CD14-positive monocyte (primary cell): ENCODE measurements at regions not wholly inside any gene's neighbourhood (a gene's known extent, or its start where the extent isn't known, plus 50 kb on each side); places are given as distances from the start of the nearest gene placed in this dataset.
"Not testable (repeated sequence)": the region's sequence is repeated elsewhere in the genome, so short reads cannot be mapped to it uniquely, and the experiment has no call there.

ENCODE experiments used
- DNase-seq, 3 donors: peaks; one replicate each; pipeline ENCODE4 v3.0.0-alpha.2; 2011 to 2022
- H2AFZ ChIP-seq: 2 replicates; pipeline ENCODE4 v1.6.0; 2012; ENCODE audit warnings: mild to moderate bottlenecking, low read depth, low read length, inconsistent platforms; ENCODE audit not compliant: insufficient read depth, poor library complexity, severe bottlenecking
- H3K27ac ChIP-seq, 2 donors: 1 replicate in 1 of 2; 2 replicates in 1 of 2; pipeline ENCODE4 v1.5.1; 2012 to 2013; ENCODE audit warnings: low read length in 2 of 2, control low read depth in 1 of 2, inconsistent platforms in 1 of 2, low read depth in 1 of 2, mild to moderate bottlenecking in 1 of 2
- H3K27me3 ChIP-seq, 2 donors: one replicate each; pipeline versions ENCODE4 v1.6.0 to v1.6.1; 2011 to 2013; ENCODE audit warnings: low read length in 2 of 2; ENCODE audit not compliant: control insufficient read depth in 2 of 2, insufficient read depth in 2 of 2
- H3K36me3 ChIP-seq, 2 donors: replicated peaks in 1 of 2; 1 replicate in 1 of 2; 2 replicates in 1 of 2; pipeline versions ENCODE4 v1.5.1 to v1.6.1; 2012 to 2013; ENCODE audit warnings: low read length in 2 of 2, control low read depth in 1 of 2, inconsistent platforms in 1 of 2, mild to moderate bottlenecking in 1 of 2; ENCODE audit not compliant: insufficient read depth in 2 of 2, control insufficient read depth in 1 of 2
- H3K4me1 ChIP-seq, 2 donors: 1 replicate in 1 of 2; 2 replicates in 1 of 2; pipeline versions ENCODE4 v1.5.1 to v1.6.1; 2012 to 2013; ENCODE audit warnings: low read length in 2 of 2, control low read depth in 1 of 2, inconsistent platforms in 1 of 2, mild to moderate bottlenecking in 1 of 2, moderate library complexity in 1 of 2; ENCODE audit not compliant: insufficient read depth in 2 of 2, control insufficient read depth in 1 of 2
- H3K4me2 ChIP-seq: replicated peaks from 2 replicates; pipeline ENCODE3; 2012; ENCODE audit warnings: low read length, moderate library complexity, mild to moderate bottlenecking; ENCODE audit not compliant: poor library complexity, severe bottlenecking; ENCODE audit errors: extremely low read depth
- H3K4me3 ChIP-seq, 3 experiments: fragments of 200-600 bp in 1 of 3; sonication (generic) in 1 of 3; replicated peaks in 1 of 3; 1 replicate in 2 of 3; 2 replicates in 1 of 3; pipeline ENCODE4 v1.5.1; 2011 to 2013; ENCODE audit warnings: low read length in 3 of 3, mild to moderate bottlenecking in 3 of 3, control low read depth in 2 of 3, low read depth in 2 of 3, inconsistent platforms in 1 of 3, moderate library complexity in 1 of 3
- H3K79me2 ChIP-seq: 2 replicates; pipeline ENCODE4 v1.6.0; 2012; ENCODE audit warnings: mild to moderate bottlenecking, control low read depth, inconsistent platforms, low read length, moderate library complexity; ENCODE audit not compliant: insufficient read depth
- H3K9ac ChIP-seq: 2 replicates; pipeline ENCODE4 v1.6.0; 2017; ENCODE audit warnings: low read length, mild to moderate bottlenecking; ENCODE audit not compliant: insufficient read depth, poor library complexity, severe bottlenecking
- H3K9me3 ChIP-seq, 2 donors: replicated peaks in 1 of 2; 1 replicate in 1 of 2; 2 replicates in 1 of 2; pipeline versions ENCODE4 v1.5.1 to v1.6.1; 2012 to 2013; ENCODE audit warnings: low read length in 2 of 2, control low read depth in 1 of 2; ENCODE audit not compliant: control insufficient read depth in 1 of 2, insufficient read depth in 1 of 2
- H4K20me1 ChIP-seq: 2 replicates; pipeline ENCODE4 v1.6.0; 2012; ENCODE audit warnings: mild to moderate bottlenecking, low read length, control low read depth, moderate library complexity; ENCODE audit not compliant: insufficient read depth
- H3K27ac Mint-ChIP-seq, 7 donors: one replicate each; pipeline ENCODE4 v1.8.0; 2020; ENCODE audit warnings: mild to moderate bottlenecking in 7 of 7, mixed read lengths in 7 of 7, moderate library complexity in 6 of 7, inconsistent platforms in 2 of 7
- H3K27me3 Mint-ChIP-seq, 3 donors: one replicate each; pipeline ENCODE4 v1.8.0; 2021 to 2022; ENCODE audit warnings: low read depth in 3 of 3, mild to moderate bottlenecking in 3 of 3, mixed read lengths in 3 of 3, moderate library complexity in 3 of 3, inconsistent platforms in 1 of 3
- H3K36me3 Mint-ChIP-seq, 2 donors: one replicate each; pipeline ENCODE4 v1.8.0; 2020; ENCODE audit warnings: mixed read lengths in 2 of 2, inconsistent platforms in 1 of 2, mild to moderate bottlenecking in 1 of 2
- H3K4me1 Mint-ChIP-seq: one replicate; pipeline ENCODE4 v1.8.0; 2020; ENCODE audit warnings: mild to moderate bottlenecking, mixed read lengths
- H3K4me3 Mint-ChIP-seq, 2 donors: one replicate each; pipeline ENCODE4 v1.8.0; 2020; ENCODE audit warnings: mild to moderate bottlenecking in 2 of 2, mixed read lengths in 2 of 2, moderate library complexity in 1 of 2
- H3K9me3 Mint-ChIP-seq, 7 donors: one replicate each; pipeline ENCODE4 v1.8.0; 2020 to 2022; ENCODE audit warnings: mixed read lengths in 7 of 7, mild to moderate bottlenecking in 6 of 7, moderate library complexity in 6 of 7, inconsistent platforms in 2 of 7
- WGBS: methylation state at CpG from one replicate; pipeline ENCODE4 v1.1.5; 2013; ENCODE audit warnings: missing lambda C conversion rate; ENCODE audit not compliant: insufficient coverage; 5-methylcytosine and 5-hydroxymethylcytosine counted together
- intact Hi-C, 2 donors: fragments of 100-400 bp; cut with micrococcal nuclease; formaldehyde crosslinking; loops; one replicate each; pipeline versions ENCODE4 v1.15.0 to v1.15.1; 2023

GRCh38 chr1:83455753-83456152, 543.2 kb downstream of the TTLL7 start:
- H3K4me2 ChIP-seq, DNase-seq, H3K27me3 ChIP-seq, H3K9ac ChIP-seq, H3K4me3 Mint-ChIP-seq, H3K9me3 Mint-ChIP-seq, H3K27me3 Mint-ChIP-seq, H3K4me1 ChIP-seq, H4K20me1 ChIP-seq, H3K9me3 ChIP-seq, H3K27ac ChIP-seq, H3K4me3 ChIP-seq, H2AFZ ChIP-seq, H3K36me3 Mint-ChIP-seq, H3K36me3 ChIP-seq, H3K79me2 ChIP-seq, intact Hi-C loops, H3K27ac Mint-ChIP-seq, H3K4me1 Mint-ChIP-seq: not testable (repeated sequence)
- no CpG with 5 or more reads among the region's 1 CpG for WGBS

DNA sequence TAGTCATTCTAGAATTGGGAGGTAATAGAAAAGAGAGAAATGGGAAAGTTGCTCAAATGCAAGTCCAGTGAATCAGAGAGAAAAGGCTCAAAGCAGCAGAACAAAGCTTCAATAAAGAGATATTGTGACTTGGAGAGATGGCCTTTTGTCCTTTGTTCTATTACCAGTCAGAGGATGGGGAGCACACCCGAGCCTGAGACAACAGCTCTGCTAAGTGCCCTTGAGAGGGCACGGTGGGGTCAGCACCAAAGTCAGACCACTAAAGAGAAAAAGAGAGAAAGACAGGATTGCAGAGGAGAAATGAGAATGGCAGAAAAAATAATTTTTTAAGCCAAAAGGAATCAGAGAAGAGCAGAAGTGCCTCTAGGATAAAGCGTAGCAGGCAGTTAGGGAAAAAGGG, 553.1 kb downstream of the TTLL7 start:
- Mint-ChIP-seq H3K9me3 (peaks cover 0 to 10% (median 2%) of the 10 kb centered on the region in 7 donors), H3K27ac (peak overlapping the region in 1 of 7 donors; percentile 37)

GRCh38 chr1:83442412-83442811, 556.5 kb downstream of the TTLL7 start:
- intact Hi-C loops, H3K4me2 ChIP-seq, H3K9me3 ChIP-seq, H3K27me3 Mint-ChIP-seq, H3K36me3 ChIP-seq, H3K4me3 Mint-ChIP-seq, H3K27ac Mint-ChIP-seq, H3K4me1 ChIP-seq, H3K9me3 Mint-ChIP-seq, H3K27ac ChIP-seq, H3K4me1 Mint-ChIP-seq, H3K79me2 ChIP-seq, H2AFZ ChIP-seq, DNase-seq, H3K9ac ChIP-seq, H3K27me3 ChIP-seq, H3K36me3 Mint-ChIP-seq, H4K20me1 ChIP-seq, H3K4me3 ChIP-seq: not testable (repeated sequence)
- no CpG with 5 or more reads among the region's 3 CpGs for WGBS

More for the DNA sequence above, 553.1 kb downstream of the TTLL7 start:
- H3K4me3 Mint-ChIP-seq, H3K4me1 Mint-ChIP-seq, H3K9me3 ChIP-seq, DNase-seq, H3K36me3 Mint-ChIP-seq, H3K27ac ChIP-seq, H3K36me3 ChIP-seq, H3K79me2 ChIP-seq, H3K4me1 ChIP-seq, H3K27me3 ChIP-seq, H4K20me1 ChIP-seq, intact Hi-C loops, H3K4me2 ChIP-seq, H3K27me3 Mint-ChIP-seq, H2AFZ ChIP-seq, H3K9ac ChIP-seq, H3K4me3 ChIP-seq: not testable (repeated sequence)
- WGBS: no CpG with 5 or more reads among the region's 3 CpGs

GRCh38 chr1:83440586-83440985, 558.3 kb downstream of the TTLL7 start:
- H3K4me3 Mint-ChIP-seq, DNase-seq, H3K4me1 Mint-ChIP-seq, H3K4me3 ChIP-seq, H3K4me1 ChIP-seq, H3K4me2 ChIP-seq, H3K36me3 Mint-ChIP-seq, H4K20me1 ChIP-seq, H3K79me2 ChIP-seq, H3K9ac ChIP-seq, H3K9me3 Mint-ChIP-seq, H3K27ac Mint-ChIP-seq, H3K27me3 Mint-ChIP-seq, H3K27ac ChIP-seq, H2AFZ ChIP-seq, H3K9me3 ChIP-seq, H3K36me3 ChIP-seq, intact Hi-C loops, H3K27me3 ChIP-seq: not testable (repeated sequence)
- WGBS: no CpG with 5 or more reads among the region's 3 CpGs
